ENCODE measurements at regions not wholly inside any gene's neighbourhood (a gene's known extent, or its start where the extent isn't known, plus 50 kb on each side); places are given as distances from the start of the nearest gene placed in this dataset.
"Not testable (repeated sequence)": the region's sequence is repeated elsewhere in the genome, so short reads cannot be mapped to it uniquely, and the experiment has no call there.

DNA sequence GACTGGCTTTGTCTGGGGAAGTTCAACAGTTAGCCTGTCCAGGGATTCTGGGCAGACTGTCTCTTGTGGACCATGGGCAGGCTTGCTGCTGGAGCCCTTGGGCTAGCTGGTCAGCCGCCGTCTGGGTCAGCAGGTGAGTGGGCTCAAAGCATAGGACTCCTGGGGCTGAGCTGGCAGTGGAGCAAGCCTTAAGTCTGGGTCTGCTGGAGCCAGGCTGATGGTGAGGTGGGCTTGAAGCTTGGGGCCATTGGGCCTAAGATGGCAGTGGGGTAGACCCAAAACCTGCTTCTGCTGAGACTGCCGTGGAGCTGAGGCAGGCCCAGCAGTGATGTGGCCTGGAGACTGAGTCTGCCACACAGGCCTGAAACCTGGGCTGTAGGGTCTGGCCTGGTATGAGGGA lies 645.1 kb downstream of the RAPGEF2 start:
- DNase-seq: no peak

DNA sequence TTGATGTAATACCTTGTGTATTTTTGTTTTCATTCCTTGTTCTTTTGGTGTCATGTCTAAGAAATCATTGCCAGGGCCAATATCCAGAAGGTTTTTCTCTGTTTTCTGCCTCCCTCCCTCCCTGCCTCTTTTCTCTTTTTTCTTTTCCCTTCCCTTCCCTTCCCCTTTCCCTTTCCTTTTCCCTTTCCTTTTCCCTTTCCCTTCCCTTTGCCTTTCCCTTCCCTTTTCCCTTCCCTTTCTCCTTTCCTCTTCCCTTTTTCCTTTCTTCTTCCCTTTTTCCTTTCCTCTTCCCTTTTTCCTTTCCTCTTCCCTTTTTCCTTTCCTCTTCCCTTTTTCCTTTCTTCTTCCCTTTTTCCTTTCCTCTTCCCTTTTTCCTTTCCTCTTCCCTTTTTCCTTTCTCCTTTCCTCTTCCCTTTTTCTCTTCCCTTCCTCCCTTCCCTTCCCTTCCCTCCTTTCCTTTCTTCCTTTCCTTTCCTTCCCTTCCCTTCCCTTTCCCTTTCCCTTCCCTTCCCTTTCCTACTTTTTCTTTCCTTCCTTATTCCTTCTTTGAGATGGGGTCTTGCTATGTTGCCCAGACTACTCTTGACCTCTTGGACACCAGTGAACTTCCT lies 646.1 kb downstream of the RAPGEF2 start:
- no peak for DNase-seq

DNA sequence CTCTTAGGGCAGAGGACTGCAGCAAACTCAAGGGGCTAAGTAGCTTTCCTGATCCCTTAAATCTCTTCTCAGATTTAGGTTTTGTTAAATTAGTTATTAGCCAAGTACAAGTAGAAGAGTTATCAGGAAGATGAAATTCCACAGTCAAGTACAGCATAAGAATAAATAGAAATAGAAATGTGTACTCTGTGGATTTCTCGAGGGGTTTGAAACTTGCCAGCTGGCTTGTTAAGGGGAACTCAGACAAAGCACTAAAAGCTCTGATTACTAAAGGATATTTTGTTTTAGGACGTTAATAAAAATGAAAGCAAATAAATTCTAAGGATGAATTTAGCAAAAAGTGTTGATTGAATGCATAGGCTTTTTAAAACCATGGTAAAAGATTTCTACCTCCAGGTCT lies 654.6 kb downstream of the RAPGEF2 start:
- no peak for DNase-seq

- DNase-seq: no peak
Measured at GRCh38 chr4:159758061-159758460, 655.2 kb downstream of the RAPGEF2 start.

GRCh38 chr4:159762672-159763071 lies 659.8 kb downstream of the RAPGEF2 start:
- DNase-seq: no peak

- DNase-seq: peak; percentile 35
Measured at GRCh38 chr4:159764343-159764952, 661.6 kb downstream of the RAPGEF2 start.

DNA sequence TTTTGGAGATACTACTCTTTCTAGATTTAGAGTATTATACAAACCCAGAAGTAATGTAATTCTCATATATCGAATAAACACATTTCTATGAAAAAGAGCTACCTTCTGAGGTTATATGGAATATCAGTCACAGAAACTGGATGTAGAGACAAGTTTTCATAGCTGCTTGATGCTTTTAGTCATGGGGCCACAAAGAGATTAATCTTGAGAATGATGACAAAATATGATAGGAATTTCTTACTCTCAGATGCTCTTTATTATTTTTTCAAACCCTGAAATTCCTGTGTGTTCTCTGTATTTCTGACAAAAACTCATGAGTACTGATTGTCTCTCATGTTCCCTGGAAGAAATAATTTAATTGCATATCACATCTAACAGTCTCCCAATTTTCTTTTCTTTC lies 662.5 kb downstream of the RAPGEF2 start:
- DNase-seq: no peak

GRCh38 chr4:159766241-159766640 lies 663.4 kb downstream of the RAPGEF2 start:
- DNase-seq: no peak

GRCh38 chr4:159767406-159767805 lies 664.5 kb downstream of the RAPGEF2 start:
- DNase-seq: no peak

- DNase-seq: no peak
Measured at GRCh38 chr4:159768016-159768415, 665.1 kb downstream of the RAPGEF2 start.

DNA sequence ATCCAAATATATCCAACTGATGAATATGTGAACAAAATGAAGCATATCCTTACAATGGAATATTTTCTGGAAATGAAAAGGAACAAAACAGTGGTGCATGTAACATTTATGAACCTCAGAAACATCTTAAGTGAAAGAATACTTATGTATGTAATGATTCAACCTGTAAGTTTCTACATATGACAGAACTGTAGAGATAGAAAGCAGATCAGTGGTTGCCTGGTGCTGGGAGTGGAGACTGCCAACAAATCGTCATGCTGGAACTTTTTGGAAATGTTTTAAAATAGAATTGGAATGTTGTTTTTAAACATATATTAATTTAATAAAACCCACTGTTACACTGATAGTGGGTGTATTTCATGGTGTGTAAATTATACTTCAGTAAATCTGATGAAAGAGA lies 667.5 kb downstream of the RAPGEF2 start:
- no peak for DNase-seq

- no peak for DNase-seq
Measured at GRCh38 chr4:159770969-159771368, 668.1 kb downstream of the RAPGEF2 start.

- no peak for DNase-seq
Measured at GRCh38 chr4:159776961-159777360, 674.1 kb downstream of the RAPGEF2 start.

DNA sequence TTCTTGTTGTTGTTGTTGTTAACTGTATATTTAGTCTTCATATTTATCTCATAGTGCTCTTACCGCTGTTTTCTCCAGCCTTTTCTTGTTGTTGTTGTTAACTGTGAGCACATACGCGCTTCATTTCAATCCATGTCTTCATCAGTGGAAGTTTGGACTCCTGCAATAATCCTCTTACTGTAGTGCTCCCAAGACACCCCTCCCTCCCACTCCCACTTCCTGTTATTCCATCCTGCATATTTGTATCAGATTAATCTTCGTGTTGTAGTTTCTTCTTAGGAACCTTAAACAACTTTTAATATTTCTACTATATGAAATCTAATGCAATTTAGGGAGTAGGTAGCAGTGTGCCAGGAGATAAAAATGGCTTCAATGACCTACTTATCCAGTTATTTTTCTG lies 674.8 kb downstream of the RAPGEF2 start:
- no peak for DNase-seq

DNA sequence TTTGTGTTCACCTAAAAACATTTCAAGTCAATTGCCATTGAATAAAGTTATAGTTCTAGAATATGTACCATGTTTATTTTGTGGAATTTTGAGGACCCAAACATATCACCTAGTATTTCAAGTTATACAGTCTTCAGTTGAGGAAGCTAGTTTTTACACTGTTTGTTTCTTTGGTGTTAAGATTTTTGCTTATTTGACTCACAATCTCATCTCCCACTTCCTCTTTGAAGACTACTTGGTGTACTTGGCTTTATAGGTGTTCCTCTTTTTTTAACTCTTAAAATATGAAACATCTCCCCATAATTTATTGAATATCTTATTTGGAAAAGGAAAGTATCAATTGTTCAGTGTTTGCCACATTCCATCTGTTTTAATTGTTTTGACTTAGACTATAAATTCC lies 675.4 kb downstream of the RAPGEF2 start:
- no peak for DNase-seq

- DNase-seq: no peak
Measured at GRCh38 chr4:159779716-159780115, 676.8 kb downstream of the RAPGEF2 start.

DNA sequence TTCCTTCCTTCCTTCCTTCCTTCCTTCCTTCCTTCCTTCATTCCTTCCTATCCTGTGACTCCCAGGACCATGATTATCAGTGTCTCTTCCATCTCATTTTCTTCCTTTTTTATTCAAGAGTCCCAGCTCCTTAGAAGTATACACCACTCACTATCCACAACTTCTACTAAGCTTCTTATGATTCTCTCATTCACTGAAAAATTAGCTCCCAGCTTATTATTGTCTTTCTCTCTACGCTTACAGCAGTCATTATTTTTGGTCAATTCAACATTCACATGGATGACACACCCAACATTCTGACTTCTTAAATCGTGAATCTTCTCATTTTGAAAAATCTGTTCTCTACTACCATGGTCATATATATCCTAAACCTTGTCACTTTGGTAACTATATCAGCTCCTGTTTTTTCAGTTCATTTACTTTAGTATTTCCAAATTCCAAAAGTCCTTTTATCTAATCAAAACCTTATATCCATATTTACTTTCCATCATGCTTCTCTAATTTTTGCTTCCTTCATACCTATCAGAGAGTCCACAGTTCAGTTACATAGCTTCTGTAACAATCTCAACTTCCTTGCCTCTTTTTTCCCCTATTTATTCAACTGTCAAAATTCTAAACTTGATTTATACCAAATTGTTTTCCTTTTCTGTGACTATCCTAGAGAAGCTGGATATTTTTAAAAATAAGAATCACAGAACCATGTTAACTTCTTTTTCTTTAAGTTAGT lies 677.5 kb downstream of the RAPGEF2 start:
- no peak for DNase-seq

DNA sequence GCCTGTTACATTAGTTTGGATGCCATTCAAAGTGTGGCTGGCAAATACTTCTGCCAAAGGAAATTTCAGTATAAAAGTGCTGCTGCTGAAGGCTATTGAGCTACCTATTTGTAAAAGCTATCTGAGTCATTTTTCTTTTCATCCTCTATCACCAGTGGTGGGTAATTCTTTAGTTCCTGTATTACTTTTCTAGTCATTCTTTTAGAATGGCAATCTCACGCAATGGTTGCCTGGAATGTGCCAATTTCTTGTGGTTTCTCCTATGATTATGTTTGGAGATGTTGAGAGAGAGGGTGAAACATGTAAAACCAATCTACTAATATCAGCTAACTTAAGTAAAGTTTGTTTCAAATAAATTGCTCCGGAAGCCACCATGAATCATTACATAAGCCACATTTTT lies 685.0 kb downstream of the RAPGEF2 start:
- DNase-seq: no peak

DNA sequence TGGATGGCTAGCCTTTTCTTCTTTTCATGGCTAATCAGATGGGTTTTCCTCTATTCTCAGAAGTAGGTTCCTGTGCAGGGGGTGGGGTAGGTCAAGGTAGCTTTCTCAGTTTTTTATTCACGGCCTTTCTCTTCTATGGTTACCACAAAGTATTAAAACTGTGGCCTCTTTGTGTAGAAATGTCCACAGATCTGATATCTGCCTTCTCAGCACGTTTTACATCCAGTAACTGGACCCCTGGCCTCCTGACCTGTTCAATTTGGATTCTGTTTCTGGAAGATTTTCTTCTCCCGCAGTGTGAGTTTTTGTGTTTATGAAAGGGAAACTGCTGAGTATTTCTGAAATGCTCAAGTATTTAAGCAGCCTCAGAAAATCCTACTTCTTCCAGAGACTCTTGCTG lies 688.5 kb downstream of the RAPGEF2 start:
- no peak for DNase-seq

DNA sequence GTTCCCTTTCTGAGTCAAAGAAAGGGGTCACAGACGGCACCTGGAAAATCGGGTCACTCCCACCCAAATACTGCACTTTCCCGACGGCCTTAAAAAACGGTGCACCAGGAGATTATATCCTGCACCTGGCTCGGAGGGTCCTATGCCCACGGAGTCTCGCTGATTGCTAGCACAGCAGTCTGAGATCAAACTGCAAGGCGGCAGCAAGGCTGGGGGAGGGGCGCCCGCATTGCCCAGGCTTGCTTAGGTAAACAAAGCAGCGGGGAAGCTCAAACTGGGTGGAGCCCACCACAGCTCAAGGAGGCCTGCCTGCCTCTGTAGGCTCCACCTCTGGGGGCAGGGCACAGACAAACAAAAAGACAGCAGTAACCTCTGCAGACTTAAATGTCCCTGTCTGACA lies 701.7 kb downstream of the RAPGEF2 start:
- DNase-seq: not testable (repeated sequence)

- no peak for DNase-seq
Measured at GRCh38 chr4:159823743-159824142, 720.9 kb downstream of the RAPGEF2 start.

DNA sequence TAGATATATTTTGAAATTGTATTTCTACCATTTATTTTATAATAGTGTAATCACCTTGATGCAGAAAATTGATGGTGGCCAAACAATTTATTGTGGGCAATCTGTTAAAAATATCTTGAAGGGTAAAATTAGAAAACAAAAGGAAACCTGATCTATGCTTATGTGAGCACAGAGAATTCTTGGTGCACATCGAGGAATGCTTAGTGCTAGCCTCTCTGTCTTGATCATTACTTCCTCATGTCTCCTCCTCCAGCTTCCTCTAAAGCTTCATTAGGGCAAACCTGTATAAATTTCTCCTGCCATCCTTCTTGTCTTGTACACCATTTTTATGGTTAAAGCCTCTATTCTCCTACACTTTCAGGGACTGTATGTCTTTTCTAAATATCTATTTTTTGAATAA lies 725.8 kb downstream of the RAPGEF2 start:
- no peak for DNase-seq

- no peak for DNase-seq
Measured at GRCh38 chr4:159829184-159829583, 726.3 kb downstream of the RAPGEF2 start.

GRCh38 chr4:159837071-159837470 lies 734.2 kb downstream of the RAPGEF2 start:
- no peak for DNase-seq
